ENCODE measurements at regions not wholly inside any gene's neighbourhood (a gene's known extent, or its start where the extent isn't known, plus 50 kb on each side); places are given as distances from the start of the nearest gene placed in this dataset.
"Not testable (repeated sequence)": the region's sequence is repeated elsewhere in the genome, so short reads cannot be mapped to it uniquely, and the experiment has no call there.

DNA sequence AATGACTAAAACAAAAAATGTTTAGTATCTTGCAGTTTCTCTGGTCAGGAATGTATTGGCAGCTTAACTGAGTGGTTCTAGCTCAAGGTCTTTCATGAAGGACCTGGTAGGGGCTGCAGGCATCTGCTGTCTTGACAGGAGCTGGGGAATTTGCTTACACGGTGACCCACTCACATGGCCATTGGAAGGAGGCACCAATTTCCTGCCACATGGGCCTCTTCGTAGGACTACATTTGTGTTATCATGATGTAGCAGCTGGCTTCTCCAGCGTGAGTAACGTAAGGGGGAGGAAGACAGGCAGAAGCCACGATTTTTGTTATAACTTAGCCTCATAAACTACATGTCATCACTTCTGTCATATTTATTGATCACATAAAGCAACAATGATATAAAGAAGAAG lies 376.3 kb downstream of the AMY1C start:
- no peak overlapping the region for H3K4me3 Mint-ChIP-seq
- Histone ChIP-seq H3K4me2 (replicated peaks; ENCODE audit: extremely low read depth, low read length, poor library complexity, severe bottlenecking) (no peak overlapping the region), H3K36me3 (replicated peaks in 1 of 2; ENCODE audit: control insufficient read depth in 1 of 2, insufficient read depth in 2 of 2, low read length in 2 of 2) (no peaks in the 10 kb centered on the region), H3K9me3 (replicated peaks in 1 of 2; ENCODE audit: control insufficient read depth in 1 of 2, insufficient read depth in 1 of 2, low read length in 2 of 2) (no peaks in the 10 kb centered on the region), H3K9ac (ENCODE audit: insufficient read depth, low read length, poor library complexity, severe bottlenecking) (no peak overlapping the region), H3K27ac (ENCODE audit: low read depth in 1 of 2, low read length in 2 of 2) (no peak overlapping the region), H3K79me2 (ENCODE audit: insufficient read depth, low read length) (no peaks in the 10 kb centered on the region), H4K20me1 (ENCODE audit: insufficient read depth, low read length) (no peaks in the 10 kb centered on the region), H2AFZ (ENCODE audit: insufficient read depth, low read depth, low read length, poor library complexity, severe bottlenecking) (no peak overlapping the region), H3K4me1 (ENCODE audit: control insufficient read depth in 1 of 2, insufficient read depth in 2 of 2, low read length in 2 of 2) (no peaks in the 10 kb centered on the region), H3K4me3 (replicated peaks in 1 of 3; ENCODE audit: low read depth in 2 of 3, low read length in 3 of 3) (no peak overlapping the region), H3K27me3 (ENCODE audit: control insufficient read depth in 2 of 2, insufficient read depth in 2 of 2, low read length in 2 of 2) (no peaks in the 10 kb centered on the region)
- intact Hi-C loops (cut with micrococcal nuclease): no loop called here
- WGBS (ENCODE audit: insufficient coverage): 13% methylated on average over 1 of the region's 5 CpGs
- no peak overlapping the region for H3K27ac Mint-ChIP-seq
- H3K9me3 Mint-ChIP-seq: no peaks in the 10 kb centered on the region
- TF ChIP-seq CTCF (IDR thresholded peaks at IDR 0.05): no peak
- no peaks in the 10 kb centered on the region for H3K27me3 Mint-ChIP-seq (ENCODE audit: low read depth in 3 of 3)
- no peak for DNase-seq
- H3K4me1 Mint-ChIP-seq: no peaks in the 10 kb centered on the region
- H3K36me3 Mint-ChIP-seq: no peaks in the 10 kb centered on the region

GRCh38 chr1:104132382-104132973 lies 382.8 kb downstream of the AMY1C start:
- H3K36me3 ChIP-seq (replicated peaks in 1 of 2; ENCODE audit: control insufficient read depth in 1 of 2, insufficient read depth in 2 of 2, low read length in 2 of 2): no peaks in the 10 kb centered on the region
- no peak overlapping the region for H3K4me2 ChIP-seq (replicated peaks; ENCODE audit: extremely low read depth, low read length, poor library complexity, severe bottlenecking)
- no peak for DNase-seq
- no peak overlapping the region for H3K27ac ChIP-seq (ENCODE audit: low read depth in 1 of 2, low read length in 2 of 2)
- H3K27me3 Mint-ChIP-seq (ENCODE audit: low read depth in 3 of 3): no peaks in the 10 kb centered on the region
- H3K4me1 Mint-ChIP-seq: no peaks in the 10 kb centered on the region
- TF ChIP-seq CTCF (IDR thresholded peaks at IDR 0.05): no peak
- no peaks in the 10 kb centered on the region for H3K36me3 Mint-ChIP-seq
- H3K9me3 ChIP-seq (replicated peaks in 1 of 2; ENCODE audit: control insufficient read depth in 1 of 2, insufficient read depth in 1 of 2, low read length in 2 of 2): peaks cover 0 to 3% of the 10 kb centered on the region in 2 donors
- H4K20me1 ChIP-seq (ENCODE audit: insufficient read depth, low read length): no peaks in the 10 kb centered on the region
- H3K4me3 Mint-ChIP-seq: no peak overlapping the region
- no peaks in the 10 kb centered on the region for H3K79me2 ChIP-seq (ENCODE audit: insufficient read depth, low read length)
- no peak overlapping the region for H2AFZ ChIP-seq (ENCODE audit: insufficient read depth, low read depth, low read length, poor library complexity, severe bottlenecking)
- H3K27ac Mint-ChIP-seq: no peak overlapping the region
- no peak overlapping the region for H3K9ac ChIP-seq (ENCODE audit: insufficient read depth, low read length, poor library complexity, severe bottlenecking)
- H3K27me3 ChIP-seq (ENCODE audit: control insufficient read depth in 2 of 2, insufficient read depth in 2 of 2, low read length in 2 of 2): no peaks in the 10 kb centered on the region
- intact Hi-C loops (cut with micrococcal nuclease): no loop called here
- H3K9me3 Mint-ChIP-seq: peaks cover 0 to 2% (median 0%) of the 10 kb centered on the region in 7 donors
- no peaks in the 10 kb centered on the region for H3K4me1 ChIP-seq (ENCODE audit: control insufficient read depth in 1 of 2, insufficient read depth in 2 of 2, low read length in 2 of 2)
- no peak overlapping the region for H3K4me3 ChIP-seq (replicated peaks in 1 of 3; ENCODE audit: low read depth in 2 of 3, low read length in 3 of 3)

GRCh38 chr1:104135036-104135435 lies 385.3 kb downstream of the AMY1C start:
- H3K27ac ChIP-seq (ENCODE audit: low read depth in 1 of 2, low read length in 2 of 2); H3K4me3 Mint-ChIP-seq; H2AFZ ChIP-seq (ENCODE audit: insufficient read depth, low read depth, low read length, poor library complexity, severe bottlenecking); H3K9ac ChIP-seq (ENCODE audit: insufficient read depth, low read length, poor library complexity, severe bottlenecking); H3K79me2 ChIP-seq (ENCODE audit: insufficient read depth, low read length); H3K4me2 ChIP-seq (replicated peaks; ENCODE audit: extremely low read depth, low read length, poor library complexity, severe bottlenecking); H3K27me3 ChIP-seq (ENCODE audit: control insufficient read depth in 2 of 2, insufficient read depth in 2 of 2, low read length in 2 of 2); H4K20me1 ChIP-seq (ENCODE audit: insufficient read depth, low read length); H3K27me3 Mint-ChIP-seq (ENCODE audit: low read depth in 3 of 3); DNase-seq; H3K9me3 Mint-ChIP-seq; H3K4me3 ChIP-seq (replicated peaks in 1 of 3; ENCODE audit: low read depth in 2 of 3, low read length in 3 of 3); H3K4me1 Mint-ChIP-seq; H3K27ac Mint-ChIP-seq; H3K4me1 ChIP-seq (ENCODE audit: control insufficient read depth in 1 of 2, insufficient read depth in 2 of 2, low read length in 2 of 2); intact Hi-C loops (cut with micrococcal nuclease); H3K9me3 ChIP-seq (replicated peaks in 1 of 2; ENCODE audit: control insufficient read depth in 1 of 2, insufficient read depth in 1 of 2, low read length in 2 of 2); H3K36me3 Mint-ChIP-seq; H3K36me3 ChIP-seq (replicated peaks in 1 of 2; ENCODE audit: control insufficient read depth in 1 of 2, insufficient read depth in 2 of 2, low read length in 2 of 2): not testable (repeated sequence)
- 40% methylated on average over 2 of the region's 6 CpGs for WGBS (ENCODE audit: insufficient coverage)
